GM12878 (cell line): ENCODE measurements at regions not wholly inside any gene's neighbourhood (a gene's known extent, or its start where the extent isn't known, plus 50 kb on each side); places are given as distances from the start of the nearest gene placed in this dataset.

ENCODE experiments used
- ATAC-seq: fragments of 200-7000 bp; cut with Tn5 transposase; 3 replicates; pipeline ENCODE4 v1.9.1; 2020; ENCODE audit warnings: mild to moderate bottlenecking, moderate library complexity
- BruUV-seq: library from RNA; stranded (reverse); fragments of 400-500 nt; replicated peaks from 2 replicates; lab custom pipeline; 2021; lab: Mats Ljungman, UMichigan
- CTCF ChIA-PET: fragments of 300-600 bp; sonication (Branson Sonifier 250); formaldehyde crosslinking; extraction: SDS; loops from one replicate; lab custom pipeline; 2021; ENCODE audit warnings: inconsistent platforms; lab: Yijun Ruan, JAX
- POLR2A ChIA-PET: fragments of 350-600 bp; formaldehyde crosslinking; extraction: SDS; loops from one replicate; lab custom pipeline; 2021; ENCODE audit warnings: inconsistent platforms; lab: Charles Lee
- RAD21 ChIA-PET: fragments of 300-600 bp; sonication (Branson Sonifier 250); formaldehyde crosslinking; loops from one replicate; lab custom pipeline; 2023; ENCODE audit warnings: antibody characterized with exemption; ENCODE audit not compliant: unreplicated experiment; lab: Charles Lee
- SMC1A ChIA-PET: fragments of 300-600 bp; sonication (Branson Sonifier 250); formaldehyde crosslinking; loops from one replicate; lab custom pipeline; 2023; ENCODE audit not compliant: unreplicated experiment, uncharacterized antibody; lab: Charles Lee
- DNase-seq: peaks from one replicate; pipeline ENCODE4 v3.0.0-alpha.2; 2011; ENCODE audit warnings: low read depth, low spot score
- FAIRE-seq: peaks from 3 replicates; lab custom pipeline; 2011; peaks lifted over from hg19 to GRCh38; lab: Jason Lieb, UNC
- H2AFZ ChIP-seq: 2 replicates; pipeline ENCODE4 v1.6.0; 2011; ENCODE audit warnings: low read depth, low read length, control low read depth; ENCODE audit not compliant: control insufficient read depth
- H3K27ac ChIP-seq: 2 replicates; pipeline ENCODE4 v1.5.1; 2011; ENCODE audit warnings: control low read depth; ENCODE audit not compliant: control insufficient read depth, insufficient read depth
- H3K27me3 ChIP-seq, 2 experiments: replicated peaks in 1 of 2; 2 replicates each; pipeline versions ENCODE4 v1.6.0 to v1.6.1; 2011; ENCODE audit warnings: low read length in 1 of 2; ENCODE audit not compliant: control insufficient read depth in 2 of 2, insufficient read depth in 2 of 2
- H3K36me3 ChIP-seq, 2 experiments: 2 replicates each; pipeline ENCODE4 v1.5.1; 2011; ENCODE audit warnings: low read length in 1 of 2; ENCODE audit not compliant: control insufficient read depth in 2 of 2, insufficient read depth in 2 of 2
- H3K4me1 ChIP-seq: 2 replicates; pipeline ENCODE4 v1.6.1; 2011; ENCODE audit warnings: mild to moderate bottlenecking, low read length, moderate library complexity, mixed read lengths; ENCODE audit not compliant: control insufficient read depth, insufficient read depth
- H3K4me2 ChIP-seq: 2 replicates; pipeline ENCODE4 v1.6.0; 2011; ENCODE audit warnings: control low read depth; ENCODE audit not compliant: control insufficient read depth, insufficient read depth
- H3K4me3 ChIP-seq: fragments of 200-600 bp; sonication (generic); 2 replicates; pipeline ENCODE4 v1.5.1; 2016
- H3K79me2 ChIP-seq: 2 replicates; pipeline ENCODE4 v1.6.0; 2011; ENCODE audit warnings: low read length; ENCODE audit not compliant: control insufficient read depth, insufficient read depth
- H3K9ac ChIP-seq: 2 replicates; pipeline ENCODE4 v1.8.0; 2011; ENCODE audit warnings: low read length, control low read depth, mixed read lengths; ENCODE audit not compliant: control insufficient read depth, insufficient read depth
- H3K9me3 ChIP-seq: replicated peaks from 3 replicates; pipeline ENCODE4 v1.5.1; 2011; ENCODE audit warnings: mild to moderate bottlenecking, low read length; ENCODE audit not compliant: control insufficient read depth, insufficient read depth
- H4K20me1 ChIP-seq: 2 replicates; pipeline ENCODE4 v1.6.0; 2011; ENCODE audit not compliant: control insufficient read depth, insufficient read depth
- RAD21 ChIP-seq: IDR thresholded peaks from 2 replicates; pipeline ENCODE4 v1.6.1; 2011; ENCODE audit warnings: mild to moderate bottlenecking, low read depth, low read length, moderate library complexity; ENCODE audit not compliant: insufficient read depth
- RCOR1 ChIP-seq: conservative IDR thresholded peaks from 2 replicates; pipeline ENCODE4 v1.6.1; 2012; ENCODE audit warnings: low read depth, low read length, improper control_type of control experiment
- SPI1 ChIP-seq: IDR thresholded peaks from 2 replicates; pipeline ENCODE4 v1.6.1; 2011; ENCODE audit warnings: low read depth, mild to moderate bottlenecking, low read length, moderate library complexity, borderline replicate concordance; ENCODE audit not compliant: insufficient read depth
- TCF7 ChIP-seq: IDR thresholded peaks from 2 replicates; pipeline ENCODE4 v1.6.1; 2014; ENCODE audit warnings: antibody characterized with exemption, borderline replicate concordance
- YBX1 ChIP-seq: fragments of 450-650 bp; IDR thresholded peaks from 2 replicates; pipeline ENCODE4 v1.6.1; 2016; ENCODE audit warnings: antibody characterized with exemption
- WGBS: methylation state at CpG from one replicate; pipeline ENCODE4 v1.1.6; 2016; ENCODE audit warnings: low lambda C conversion rate; ENCODE audit not compliant: insufficient replicate concordance, insufficient coverage; ENCODE audit errors: missing lambda C conversion rate; 5-methylcytosine and 5-hydroxymethylcytosine counted together
- in situ Hi-C: fragments of 300-500 bp; cut with MboI; formaldehyde crosslinking; loops from 9 replicates; pipeline ENCODE4 v1.14.3; 2018; ENCODE audit warnings: mixed read lengths
- intact Hi-C: fragments of 100-400 bp; cut with micrococcal nuclease; formaldehyde crosslinking; loops from one replicate; pipeline ENCODE4 v1.14.2; 2022; ENCODE audit not compliant: unreplicated experiment
- TF ChIP-seq, protein P1 (sequence below): fragments of 450-650 bp; IDR thresholded peaks from 2 replicates; pipeline ENCODE4 v1.6.1; 2018; ENCODE audit warnings: mild to moderate bottlenecking, low read depth, moderate library complexity; ENCODE audit not compliant: partially characterized antibody
- TF ChIP-seq, protein P2 (sequence below), 3 experiments: IDR thresholded peaks in 2 of 3; conservative IDR thresholded peaks in 1 of 3; 2 replicates each; pipeline ENCODE4 v1.5.1; 2011; ENCODE audit warnings: low read depth in 3 of 3, low read length in 3 of 3, mild to moderate bottlenecking in 3 of 3, control low read depth in 2 of 3, moderate library complexity in 2 of 3, inconsistent platforms in 1 of 3, mixed read lengths in 1 of 3; ENCODE audit not compliant: control insufficient read depth in 2 of 3, insufficient read depth in 1 of 3; ENCODE audit errors: extremely low read depth in 1 of 3

DNA sequence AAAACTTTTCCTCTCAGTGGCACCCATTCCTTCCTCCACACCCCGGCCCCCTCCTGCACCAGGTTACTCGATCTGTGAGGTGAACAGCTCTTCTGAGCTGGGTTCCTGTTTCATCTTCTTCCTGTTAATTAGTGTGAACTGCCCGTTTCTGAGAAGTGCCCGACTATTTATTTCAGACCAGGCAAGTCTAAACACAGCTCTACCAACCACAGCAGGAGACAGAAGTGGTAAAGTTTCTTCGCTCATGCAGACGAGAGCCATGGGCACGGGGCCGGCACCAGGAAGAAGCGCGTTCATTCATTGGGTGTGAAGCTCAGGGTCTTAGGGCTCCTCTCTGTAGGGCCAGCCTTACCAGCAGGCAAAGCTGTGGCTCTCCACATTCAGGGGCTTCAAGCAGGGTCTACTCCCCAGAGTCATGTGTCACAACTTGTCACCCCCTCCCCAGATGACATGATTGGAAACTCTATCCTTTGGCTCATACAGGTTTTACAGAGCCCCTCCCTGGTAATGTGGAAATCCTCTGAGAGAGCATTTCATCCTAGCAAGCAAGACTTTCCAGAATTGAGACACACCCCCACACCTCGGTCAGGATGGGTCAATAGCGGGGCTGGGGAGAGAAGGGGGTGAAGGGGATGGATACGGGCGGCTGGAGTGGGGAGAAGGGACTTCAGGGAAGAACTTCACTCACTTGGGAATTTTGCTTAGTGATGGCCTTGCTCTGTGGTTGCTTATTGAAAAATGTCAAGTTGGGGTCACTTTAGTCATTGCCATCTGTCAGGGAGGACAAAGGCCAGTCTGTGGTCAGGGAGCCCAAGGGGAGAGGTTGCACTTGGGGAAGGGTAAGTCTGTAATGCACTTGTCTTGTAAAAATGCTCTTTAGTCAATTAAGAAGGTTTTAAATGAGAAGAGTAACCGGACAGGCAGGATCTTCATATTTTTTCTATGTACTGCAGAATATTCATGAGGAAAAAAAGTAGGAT, 121.6 kb upstream of the TRIM2 start:
- RAD21 ChIA-PET: interaction anchor here (0.7 to 3.8 kb wide), 20 partner anchors 15 to 673 kb away, joined by 3 to 71 read pairs (median 4); partner anchors contain the start of genes ARFIP1 and TIGD4
- POLR2A ChIA-PET: interaction anchor here (0.9 to 1.1 kb wide), 2 partner anchors 44 to 138 kb away, joined by 3 to 4 read pairs; no protein-coding TSS in a partner anchor
- ATAC-seq (peak; percentile 45), DNase-seq (no peak)
- Histone ChIP-seq H2AFZ (peak overlapping the region; percentile 50), H3K27me3 (no peaks in the 10 kb centered on the region; a peak in 2 of 4 replicates), H3K4me1 (no peaks in the 10 kb centered on the region), H3K4me2 (no peak overlapping the region), H3K36me3 (no peaks in the 10 kb centered on the region), H3K9ac (no peak overlapping the region)
- in situ Hi-C loops: no loop called here
- BruUV-seq: no TSS peak
- CTCF ChIA-PET: interaction anchor here (0.5 to 6.4 kb wide), 44 partner anchors 8 to 674 kb away, joined by 3 to 269 read pairs (median 4); partner anchors contain the start of genes ARFIP1 and TIGD4
- TF ChIP-seq SPI1 (0 out of 2 replicates have a peak, but pooled peaks have one; percentile 6), YBX1 (no peak)
- TF ChIP-seq, all 136 proteins: peak for 1
- Histone ChIP-seq H3K4me3 (no peak overlapping the region), H3K9me3 (no peaks in the 10 kb centered on the region), H4K20me1 (no peaks in the 10 kb centered on the region), H3K27ac (no peak overlapping the region), H3K79me2 (no peaks in the 10 kb centered on the region)
- FAIRE-seq: no peak
- WGBS: 34% methylated on average over 15 of the region's 15 CpGs
- intact Hi-C loops: no loop called here
- SMC1A ChIA-PET: interaction anchor here (0.6 to 5.0 kb wide), 33 partner anchors 8 to 768 kb away, joined by 3 to 85 read pairs (median 3); no protein-coding TSS in a partner anchor

DNA sequence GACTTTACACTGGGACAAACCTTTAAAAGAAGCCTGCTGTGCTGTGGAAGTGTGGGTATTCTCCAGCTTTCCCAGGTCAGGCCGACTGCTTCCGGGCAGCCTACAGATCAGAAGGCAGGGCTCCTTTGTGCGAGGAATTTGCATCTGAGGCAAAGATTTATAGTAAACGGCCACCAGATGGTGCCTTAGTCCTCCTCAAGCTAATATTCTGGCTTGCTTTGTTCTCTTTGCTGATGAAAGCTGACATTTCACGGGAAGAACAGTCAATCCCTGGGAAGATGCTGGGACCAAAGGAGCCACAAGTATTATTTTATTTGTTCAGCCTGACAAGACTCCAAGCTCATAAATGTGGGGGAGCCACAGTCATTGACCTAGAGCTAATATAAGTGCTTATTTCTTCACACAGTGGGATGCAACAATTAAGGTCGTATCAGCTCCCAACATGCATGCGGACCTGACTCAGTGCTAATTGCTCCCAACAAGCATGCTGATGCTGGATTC, 120.7 kb upstream of the TRIM2 start:
- no peaks in the 10 kb centered on the region; a peak in 2 of 4 replicates for H3K27me3 ChIP-seq
- no peaks in the 10 kb centered on the region for H3K4me1 ChIP-seq
- peak; percentile 96 for FAIRE-seq
- H3K79me2 ChIP-seq: no peaks in the 10 kb centered on the region
- in situ Hi-C loops: no loop called here
- H3K9ac ChIP-seq: no peak overlapping the region
- ChIA-PET SMC1A (interaction anchor here (0.6 to 5.0 kb wide), 36 partner anchors 9 to 767 kb away, joined by 3 to 85 read pairs (median 3); no protein-coding TSS in a partner anchor), RAD21 (interaction anchor here (0.7 to 3.8 kb wide), 17 partner anchors 14 to 674 kb away, joined by 3 to 71 read pairs (median 4); partner anchors contain the start of genes ARFIP1 and TIGD4), POLR2A (interaction anchor here (1.1 kb wide), 1 partner anchor 43 kb away, joined by 4 read pairs; no protein-coding TSS in a partner anchor), CTCF (interaction anchor here (0.8 to 6.4 kb wide), 47 partner anchors 8 to 675 kb away, joined by 3 to 269 read pairs (median 4); partner anchors contain the start of genes ARFIP1 and TIGD4)
- BruUV-seq: no TSS peak
- ATAC-seq: peak; percentile 85
- H3K27ac ChIP-seq: no peak overlapping the region
- intact Hi-C loops: no loop called here
- DNase-seq: peak; percentile 40
- 26% methylated on average over 7 of the region's 7 CpGs for WGBS
- no peaks in the 10 kb centered on the region for H4K20me1 ChIP-seq
- H2AFZ ChIP-seq: peak overlapping the region; percentile 71
- H3K4me2 ChIP-seq: no peak overlapping the region
- no peak overlapping the region for H3K4me3 ChIP-seq
- H3K9me3 ChIP-seq: no peaks in the 10 kb centered on the region
- no peaks in the 10 kb centered on the region for H3K36me3 ChIP-seq
- TF ChIP-seq, protein P1, sequence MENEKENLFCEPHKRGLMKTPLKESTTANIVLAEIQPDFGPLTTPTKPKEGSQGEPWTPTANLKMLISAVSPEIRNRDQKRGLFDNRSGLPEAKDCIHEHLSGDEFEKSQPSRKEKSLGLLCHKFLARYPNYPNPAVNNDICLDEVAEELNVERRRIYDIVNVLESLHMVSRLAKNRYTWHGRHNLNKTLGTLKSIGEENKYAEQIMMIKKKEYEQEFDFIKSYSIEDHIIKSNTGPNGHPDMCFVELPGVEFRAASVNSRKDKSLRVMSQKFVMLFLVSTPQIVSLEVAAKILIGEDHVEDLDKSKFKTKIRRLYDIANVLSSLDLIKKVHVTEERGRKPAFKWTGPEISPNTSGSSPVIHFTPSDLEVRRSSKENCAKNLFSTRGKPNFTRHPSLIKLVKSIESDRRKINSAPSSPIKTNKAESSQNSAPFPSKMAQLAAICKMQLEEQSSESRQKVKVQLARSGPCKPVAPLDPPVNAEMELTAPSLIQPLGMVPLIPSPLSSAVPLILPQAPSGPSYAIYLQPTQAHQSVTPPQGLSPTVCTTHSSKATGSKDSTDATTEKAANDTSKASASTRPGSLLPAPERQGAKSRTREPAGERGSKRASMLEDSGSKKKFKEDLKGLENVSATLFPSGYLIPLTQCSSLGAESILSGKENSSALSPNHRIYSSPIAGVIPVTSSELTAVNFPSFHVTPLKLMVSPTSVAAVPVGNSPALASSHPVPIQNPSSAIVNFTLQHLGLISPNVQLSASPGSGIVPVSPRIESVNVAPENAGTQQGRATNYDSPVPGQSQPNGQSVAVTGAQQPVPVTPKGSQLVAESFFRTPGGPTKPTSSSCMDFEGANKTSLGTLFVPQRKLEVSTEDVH: no peak
- TF ChIP-seq, protein P2, sequence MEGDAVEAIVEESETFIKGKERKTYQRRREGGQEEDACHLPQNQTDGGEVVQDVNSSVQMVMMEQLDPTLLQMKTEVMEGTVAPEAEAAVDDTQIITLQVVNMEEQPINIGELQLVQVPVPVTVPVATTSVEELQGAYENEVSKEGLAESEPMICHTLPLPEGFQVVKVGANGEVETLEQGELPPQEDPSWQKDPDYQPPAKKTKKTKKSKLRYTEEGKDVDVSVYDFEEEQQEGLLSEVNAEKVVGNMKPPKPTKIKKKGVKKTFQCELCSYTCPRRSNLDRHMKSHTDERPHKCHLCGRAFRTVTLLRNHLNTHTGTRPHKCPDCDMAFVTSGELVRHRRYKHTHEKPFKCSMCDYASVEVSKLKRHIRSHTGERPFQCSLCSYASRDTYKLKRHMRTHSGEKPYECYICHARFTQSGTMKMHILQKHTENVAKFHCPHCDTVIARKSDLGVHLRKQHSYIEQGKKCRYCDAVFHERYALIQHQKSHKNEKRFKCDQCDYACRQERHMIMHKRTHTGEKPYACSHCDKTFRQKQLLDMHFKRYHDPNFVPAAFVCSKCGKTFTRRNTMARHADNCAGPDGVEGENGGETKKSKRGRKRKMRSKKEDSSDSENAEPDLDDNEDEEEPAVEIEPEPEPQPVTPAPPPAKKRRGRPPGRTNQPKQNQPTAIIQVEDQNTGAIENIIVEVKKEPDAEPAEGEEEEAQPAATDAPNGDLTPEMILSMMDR (IDR thresholded peaks at IDR 0.05 in 2 of 3, conservative IDR thresholded peaks at IDR 0.05 in 1 of 3; ENCODE audit: control insufficient read depth in 2 of 3, extremely low read depth in 1 of 3, insufficient read depth in 1 of 3, low read depth in 3 of 3, low read length in 3 of 3): peak; percentile 53 to 76 (median 64)
- no peak for TF ChIP-seq RCOR1
- no peak for TF ChIP-seq TCF7
- TF ChIP-seq RAD21: peak; percentile 65
